ENCODE measurements at regions not wholly inside any gene's neighbourhood (a gene's known extent, or its start where the extent isn't known, plus 50 kb on each side); places are given as distances from the start of the nearest gene placed in this dataset.

GRCh38 chr4:138300616-138301015 lies 58.5 kb upstream of the SLC7A11 start:
- no peak for DNase-seq

GRCh38 chr4:138299881-138300280 lies 57.7 kb upstream of the SLC7A11 start:
- no peak for DNase-seq

- DNase-seq = no peak
Measured at GRCh38 chr4:138298866-138299265, 56.7 kb upstream of the SLC7A11 start.

DNA sequence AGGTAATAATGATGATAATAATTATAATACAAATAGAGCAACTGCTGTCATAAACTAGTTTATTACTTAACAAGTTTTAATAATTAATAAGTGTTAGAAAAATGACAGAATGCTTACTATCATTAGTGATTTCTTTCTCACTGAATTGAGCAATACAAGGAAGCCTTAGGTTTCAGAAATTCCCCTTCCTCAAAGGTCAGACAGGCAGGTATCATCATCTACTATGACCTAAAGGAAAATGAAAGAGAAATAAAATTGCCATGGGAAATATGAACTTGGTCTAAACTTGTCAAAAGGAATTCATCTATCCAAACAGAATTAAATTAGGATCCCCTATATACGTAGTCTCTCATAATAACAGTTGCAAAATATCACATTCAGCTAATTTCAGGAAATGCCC lies 56.3 kb upstream of the SLC7A11 start:
- no peak for DNase-seq

DNA sequence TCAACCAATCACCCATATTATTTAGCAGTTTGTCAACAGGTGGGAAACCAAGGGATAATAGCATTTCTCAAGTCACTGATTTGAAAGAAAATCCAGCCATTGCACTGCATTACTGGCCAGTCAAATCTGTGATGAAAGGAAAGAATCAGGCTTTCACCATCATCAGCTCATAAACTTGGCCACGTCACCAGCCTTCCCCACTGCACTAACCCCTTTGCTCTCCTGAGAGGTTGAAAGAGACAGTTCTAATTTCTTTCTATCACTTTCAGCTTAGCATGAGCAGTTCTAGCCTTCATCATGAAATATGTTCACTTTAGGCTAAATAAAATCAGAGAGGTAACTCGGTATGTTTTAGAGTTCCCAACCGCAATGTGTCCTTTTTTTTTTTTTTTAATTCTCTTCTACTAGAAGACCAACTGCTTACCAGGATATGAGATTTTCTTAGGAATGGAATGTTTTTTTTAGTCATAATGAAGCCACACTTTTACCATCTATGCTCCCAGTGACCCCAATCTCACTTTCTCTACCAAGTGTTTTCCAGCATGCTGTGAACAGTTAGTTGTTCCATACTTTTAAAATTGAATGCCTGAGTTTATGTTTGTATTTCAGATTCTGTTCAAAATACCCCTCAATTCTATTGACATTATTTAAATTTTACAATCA lies 55.7 kb upstream of the SLC7A11 start:
- no peak for DNase-seq

DNA sequence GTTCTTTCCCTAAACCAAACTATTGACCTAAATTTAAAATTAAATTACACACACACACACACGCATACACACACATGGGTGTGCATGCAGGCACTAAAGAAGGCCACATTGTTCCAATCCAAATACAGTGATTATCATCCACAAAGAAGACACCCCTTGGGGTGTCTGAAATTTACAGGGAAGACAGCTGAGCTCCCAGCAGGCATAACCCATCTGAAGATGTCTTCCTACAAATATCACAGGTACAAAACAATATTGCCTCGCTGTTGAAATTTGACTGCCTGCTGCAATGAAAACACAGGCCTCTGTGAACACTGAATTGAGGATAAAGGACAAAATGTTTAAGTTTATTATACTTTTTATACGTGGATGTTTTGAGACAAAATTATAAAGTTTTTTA lies 50.2 kb upstream of the SLC7A11 start:
- DNase-seq = no peak
